Loucy (cell line): ENCODE measurements at regions not wholly inside any gene's neighbourhood (a gene's known extent, or its start where the extent isn't known, plus 50 kb on each side); places are given as distances from the start of the nearest gene placed in this dataset.

Experiments used
- H2AFZ ChIP-seq: fragments of 200-600 bp; sonication (generic); 2 replicates; pipeline ENCODE4 v1.6.0; 2016; ENCODE audit warnings: antibody characterized with exemption, mild to moderate bottlenecking, low read length, moderate library complexity
- H3F3A ChIP-seq: fragments of 200-600 bp; 2 replicates; pipeline ENCODE4 v1.6.0; 2016; ENCODE audit warnings: antibody characterized with exemption, low read depth, mild to moderate bottlenecking
- H3K27me3 ChIP-seq: fragments of 200-600 bp; sonication (generic); 2 replicates; pipeline ENCODE4 v1.6.1; 2014; ENCODE audit warnings: low read length, mild to moderate bottlenecking; ENCODE audit not compliant: insufficient read depth, poor library complexity, severe bottlenecking
- H3K36me3 ChIP-seq: fragments of 200-600 bp; sonication (generic); 2 replicates; pipeline ENCODE4 v1.6.1; 2016; ENCODE audit warnings: low read length; ENCODE audit not compliant: insufficient read depth
- H3K4me1 ChIP-seq: fragments of 200-600 bp; sonication (generic); 2 replicates; pipeline ENCODE4 v1.5.1; 2014; ENCODE audit warnings: low read length, mild to moderate bottlenecking; ENCODE audit not compliant: insufficient read depth, poor library complexity, severe bottlenecking
- H3K4me2 ChIP-seq: fragments of 200-600 bp; sonication (generic); 2 replicates; pipeline ENCODE4 v1.6.0; 2014; ENCODE audit warnings: antibody characterized with exemption, low read length, low read depth, mild to moderate bottlenecking; ENCODE audit not compliant: poor library complexity, severe bottlenecking
- H3K4me3 ChIP-seq: fragments of 200-600 bp; sonication (generic); 2 replicates; pipeline ENCODE4 v1.5.1; 2014; ENCODE audit warnings: low read length, mild to moderate bottlenecking, mixed read lengths; ENCODE audit not compliant: poor library complexity, severe bottlenecking
- H3K79me2 ChIP-seq: fragments of 200-600 bp; sonication (generic); 2 replicates; pipeline ENCODE4 v1.6.1; 2014; ENCODE audit warnings: low read length; ENCODE audit not compliant: insufficient read depth
- H3K9ac ChIP-seq: fragments of 200-600 bp; sonication (generic); 2 replicates; pipeline ENCODE4 v1.6.0; 2014; ENCODE audit warnings: mild to moderate bottlenecking, low read depth, low read length, moderate library complexity; ENCODE audit not compliant: poor library complexity, severe bottlenecking
- H3K9me2 ChIP-seq: fragments of 200-600 bp; sonication (generic); replicated peaks from 2 replicates; pipeline ENCODE4 v1.6.1; 2016; ENCODE audit warnings: low read depth, low read length, mixed read lengths
- H3K9me3 ChIP-seq: fragments of 200-600 bp; sonication (generic); 2 replicates; pipeline ENCODE4 v1.6.1; 2014; ENCODE audit warnings: mild to moderate bottlenecking, antibody characterized with exemption, low read length, low read depth; ENCODE audit not compliant: insufficient read depth
- H4K20me1 ChIP-seq: fragments of 200-600 bp; sonication (generic); 2 replicates; pipeline ENCODE4 v1.6.0; 2014; ENCODE audit warnings: antibody characterized with exemption, low read length, mild to moderate bottlenecking; ENCODE audit not compliant: insufficient read depth, poor library complexity, severe bottlenecking
- EZH2phosphoT487 ChIP-seq: fragments of 200-600 bp; IDR thresholded peaks from 2 replicates; pipeline ENCODE4 v1.6.1; 2018; ENCODE audit warnings: antibody characterized with exemption, mild to moderate bottlenecking, moderate library complexity, borderline replicate concordance
- TF ChIP-seq, protein P1 (sequence below): fragments of 200-600 bp; sonication (generic); conservative IDR thresholded peaks from 2 replicates; pipeline ENCODE4 v1.5.1; 2014; ENCODE audit warnings: mild to moderate bottlenecking, antibody characterized with exemption, low read length

DNA sequence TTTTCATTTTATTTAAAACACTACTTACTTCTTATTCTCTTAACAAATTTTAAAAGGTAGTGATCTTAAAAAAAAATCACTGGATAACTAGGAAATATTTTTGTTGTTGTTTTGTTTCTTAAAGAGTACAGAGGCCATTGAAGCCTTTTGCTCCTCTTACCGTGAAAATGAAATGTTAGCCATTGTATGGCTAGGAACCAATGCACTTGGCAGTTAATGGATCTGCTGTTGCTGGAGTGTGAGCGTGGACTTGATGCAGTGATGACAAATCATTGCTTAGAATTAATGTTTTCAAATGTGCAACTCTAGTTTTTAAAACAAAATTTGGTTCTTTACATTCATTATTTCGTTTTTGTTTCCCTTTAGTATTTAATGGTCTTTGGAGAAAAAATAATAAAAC, 162.3 kb downstream of the HAUS1 start:
- no peak overlapping the region for H3K4me3 ChIP-seq
- no peaks in the 10 kb centered on the region for H4K20me1 ChIP-seq
- TF ChIP-seq EZH2phosphoT487 = no peak
- TF ChIP-seq, protein P1, sequence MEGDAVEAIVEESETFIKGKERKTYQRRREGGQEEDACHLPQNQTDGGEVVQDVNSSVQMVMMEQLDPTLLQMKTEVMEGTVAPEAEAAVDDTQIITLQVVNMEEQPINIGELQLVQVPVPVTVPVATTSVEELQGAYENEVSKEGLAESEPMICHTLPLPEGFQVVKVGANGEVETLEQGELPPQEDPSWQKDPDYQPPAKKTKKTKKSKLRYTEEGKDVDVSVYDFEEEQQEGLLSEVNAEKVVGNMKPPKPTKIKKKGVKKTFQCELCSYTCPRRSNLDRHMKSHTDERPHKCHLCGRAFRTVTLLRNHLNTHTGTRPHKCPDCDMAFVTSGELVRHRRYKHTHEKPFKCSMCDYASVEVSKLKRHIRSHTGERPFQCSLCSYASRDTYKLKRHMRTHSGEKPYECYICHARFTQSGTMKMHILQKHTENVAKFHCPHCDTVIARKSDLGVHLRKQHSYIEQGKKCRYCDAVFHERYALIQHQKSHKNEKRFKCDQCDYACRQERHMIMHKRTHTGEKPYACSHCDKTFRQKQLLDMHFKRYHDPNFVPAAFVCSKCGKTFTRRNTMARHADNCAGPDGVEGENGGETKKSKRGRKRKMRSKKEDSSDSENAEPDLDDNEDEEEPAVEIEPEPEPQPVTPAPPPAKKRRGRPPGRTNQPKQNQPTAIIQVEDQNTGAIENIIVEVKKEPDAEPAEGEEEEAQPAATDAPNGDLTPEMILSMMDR = no peak
- H3K4me2 ChIP-seq = no peak overlapping the region
- H3K4me1 ChIP-seq = no peaks in the 10 kb centered on the region
- H3F3A ChIP-seq = no peaks in the 10 kb centered on the region
- no peak overlapping the region for H3K9ac ChIP-seq
- no peak overlapping the region for H2AFZ ChIP-seq
- H3K79me2 ChIP-seq = no peaks in the 10 kb centered on the region
- no peaks in the 10 kb centered on the region for H3K27me3 ChIP-seq
- no peaks in the 10 kb centered on the region for H3K9me2 ChIP-seq
- H3K9me3 ChIP-seq = no peaks in the 10 kb centered on the region
- peaks cover 46% of the 10 kb centered on the region for H3K36me3 ChIP-seq

DNA sequence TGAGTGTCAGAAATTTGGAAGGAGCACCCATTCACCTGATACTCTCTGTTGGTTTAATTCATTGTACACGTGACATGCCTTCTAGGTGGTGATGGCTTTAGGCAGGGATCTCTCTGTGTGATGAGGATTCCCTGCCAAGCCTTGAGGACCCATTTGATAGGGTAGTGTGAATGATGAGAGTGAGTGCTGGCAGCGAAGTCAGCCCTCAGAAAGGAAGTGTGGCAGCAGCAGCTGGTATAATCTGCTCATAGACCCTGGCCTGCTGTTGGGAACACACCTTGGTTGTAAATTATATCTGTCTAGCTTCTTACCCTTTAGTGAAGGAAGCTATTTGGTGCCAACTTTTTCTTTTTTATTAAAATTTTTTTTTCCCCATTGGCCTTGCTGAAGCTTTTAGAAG, 164.5 kb downstream of the HAUS1 start:
- H3K4me1 ChIP-seq = no peaks in the 10 kb centered on the region
- H2AFZ ChIP-seq = no peak overlapping the region
- H3K4me3 ChIP-seq = no peak overlapping the region
- no peaks in the 10 kb centered on the region for H3K9me2 ChIP-seq
- no peaks in the 10 kb centered on the region for H3K79me2 ChIP-seq
- H3K9ac ChIP-seq = no peak overlapping the region
- no peak overlapping the region for H3K4me2 ChIP-seq
- TF ChIP-seq, protein P1 = no peak
- no peak for TF ChIP-seq EZH2phosphoT487
- no peaks in the 10 kb centered on the region for H3K9me3 ChIP-seq
- no peaks in the 10 kb centered on the region for H3F3A ChIP-seq
- H4K20me1 ChIP-seq = no peaks in the 10 kb centered on the region
- H3K27me3 ChIP-seq = no peaks in the 10 kb centered on the region
- peaks cover 33% of the 10 kb centered on the region for H3K36me3 ChIP-seq

DNA sequence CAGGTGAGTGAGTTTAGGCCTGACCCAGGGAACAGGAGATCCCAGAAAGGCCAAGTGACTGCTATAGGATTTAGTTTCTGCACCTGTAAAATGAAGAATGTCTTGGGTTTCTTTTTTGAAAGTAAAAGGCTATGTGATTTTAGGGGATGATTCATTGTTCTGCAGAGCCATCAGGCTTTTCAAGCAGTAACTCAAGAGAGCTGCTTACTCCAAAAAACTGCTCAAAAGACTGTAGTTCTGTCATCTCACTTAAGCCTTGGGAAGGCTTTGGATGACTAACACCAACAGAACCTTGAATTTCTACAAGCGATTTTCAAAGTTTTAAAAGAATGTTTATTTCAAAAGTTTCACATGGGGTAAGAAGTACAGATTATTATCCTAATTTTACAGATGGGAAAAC, 165.1 kb downstream of the HAUS1 start:
- Histone ChIP-seq H3K27me3 (no peaks in the 10 kb centered on the region), H3K9ac (no peak overlapping the region), H3K4me2 (no peak overlapping the region), H3K79me2 (no peaks in the 10 kb centered on the region), H3F3A (no peaks in the 10 kb centered on the region), H3K36me3 (peaks cover 27% of the 10 kb centered on the region), H2AFZ (no peak overlapping the region), H4K20me1 (no peaks in the 10 kb centered on the region), H3K4me3 (no peak overlapping the region), H3K9me2 (no peaks in the 10 kb centered on the region), H3K9me3 (no peaks in the 10 kb centered on the region), H3K4me1 (no peaks in the 10 kb centered on the region)
- TF ChIP-seq EZH2phosphoT487 = no peak
- TF ChIP-seq, protein P1 = no peak
